Gastroesophageal sphincter (tissue), 3 donors: ENCODE measurements at regions not wholly inside any gene's neighbourhood (a gene's known extent, or its start where the extent isn't known, plus 50 kb on each side); places are given as distances from the start of the nearest gene placed in this dataset.

Experiments used
- CTCF ChIP-seq, 4 experiments: fragments of 200-600 bp in 2 of 4; fragments of 450-650 bp in 2 of 4; sonication (generic) in 1 of 4; IDR thresholded peaks; one replicate each; pipeline ENCODE4 v1.5.1; 2017 to 2019; ENCODE audit warnings: antibody characterized with exemption in 4 of 4, mild to moderate bottlenecking in 2 of 4, moderate library complexity in 2 of 4
- EP300 ChIP-seq: sonication (generic); formaldehyde crosslinking; IDR thresholded peaks from one replicate; pipeline ENCODE4 v1.6.1; 2017; ENCODE audit warnings: antibody characterized with exemption, mild to moderate bottlenecking

DNA sequence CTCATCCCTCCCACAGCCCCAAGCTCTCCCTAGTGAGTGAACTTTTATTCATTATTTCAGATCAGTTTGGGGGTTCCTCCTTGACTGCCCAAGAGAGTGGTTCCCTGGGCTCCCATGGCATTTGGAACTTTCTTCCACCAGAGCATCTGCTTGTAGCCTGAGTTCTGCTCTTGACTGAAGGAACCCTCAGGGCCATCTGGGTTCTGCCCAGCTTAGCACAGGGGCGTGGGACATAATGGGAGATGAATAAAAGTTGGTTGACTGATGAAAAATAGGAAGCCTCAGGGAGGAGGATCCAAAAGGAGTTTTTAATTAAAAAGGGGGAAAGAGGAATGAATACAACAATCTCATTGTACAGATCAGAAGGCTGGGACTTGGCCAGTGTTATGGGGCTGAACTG lies 73.4 kb downstream of the CYTL1 start:
- TF ChIP-seq CTCF (IDR thresholded peaks at IDR 0.05) (no peak), EP300 (no peak)
